HEK293 (cell line): ENCODE measurements at regions not wholly inside any gene's neighbourhood (a gene's known extent, or its start where the extent isn't known, plus 50 kb on each side); places are given as distances from the start of the nearest gene placed in this dataset.
A peak's percentile ranks its signal among the peaks of the same experiment; 100 is the strongest.

Source experiments
- CTCF ChIA-PET: fragments of 350-600 bp; formaldehyde crosslinking; extraction: SDS; loops from one replicate; lab custom pipeline; 2021; ENCODE audit warnings: antibody characterized with exemption; lab: Yijun Ruan, JAX
- POLR2A ChIA-PET: fragments of 300-600 bp; formaldehyde crosslinking; extraction: SDS; loops from one replicate; lab custom pipeline; 2020; ENCODE audit warnings: antibody characterized with exemption, inconsistent platforms; lab: Yijun Ruan, JAX
- H3K27ac ChIP-seq: fragments of 200-500 bp; sonication (Bioruptor generic); 2 replicates; pipeline ENCODE4 v1.5.1; 2014; ENCODE audit warnings: low read depth, low read length, control low read depth, inconsistent platforms; ENCODE audit errors: extremely low read depth
- H3K36me3 ChIP-seq, 2 experiments: fragments of 200-500 bp in 1 of 2; sonication (Bioruptor generic) in 1 of 2; 1 replicate in 1 of 2; 2 replicates in 1 of 2; pipeline ENCODE4 v1.5.1; 2014 to 2017; ENCODE audit warnings: inconsistent platforms in 2 of 2, low read length in 2 of 2; ENCODE audit not compliant: control insufficient read depth in 2 of 2, insufficient read depth in 1 of 2
- H3K4me1 ChIP-seq: fragments of 200-500 bp; sonication (Bioruptor generic); 2 replicates; pipeline ENCODE4 v1.5.1; 2014; ENCODE audit warnings: mild to moderate bottlenecking, low read length, inconsistent platforms; ENCODE audit not compliant: control insufficient read depth, insufficient read depth
- H3K4me3 ChIP-seq: 2 replicates; pipeline ENCODE4 v1.5.1; 2011; ENCODE audit warnings: low read depth, mild to moderate bottlenecking, control low read depth, low read length, moderate library complexity
- H3K9me3 ChIP-seq: fragments of 200-500 bp; sonication (Bioruptor generic); 2 replicates; pipeline ENCODE4 v1.5.1; 2014; ENCODE audit warnings: low read depth, low read length, inconsistent platforms; ENCODE audit not compliant: control insufficient read depth, insufficient read depth
- AEBP2 ChIP-seq: fragments of 450-650 bp; formaldehyde crosslinking; IDR thresholded peaks from 2 replicates; pipeline ENCODE4 v1.5.1; 2016; ENCODE audit warnings: missing biosample characterization, missing genetic modification characterization, borderline replicate concordance
- GLIS1 ChIP-seq: fragments of 450-650 bp; formaldehyde crosslinking; IDR thresholded peaks from 2 replicates; pipeline ENCODE4 v1.5.1; 2016; ENCODE audit warnings: missing biosample characterization, missing genetic modification characterization
- KLF1 ChIP-seq: fragments of 450-650 bp; formaldehyde crosslinking; IDR thresholded peaks from 2 replicates; pipeline ENCODE4 v1.5.1; 2016; ENCODE audit warnings: missing biosample characterization, missing genetic modification characterization
- KLF10 ChIP-seq: fragments of 450-650 bp; IDR thresholded peaks from 2 replicates; pipeline ENCODE4 v1.5.1; 2018; ENCODE audit warnings: missing biosample characterization, mild to moderate bottlenecking, missing genetic modification characterization
- SP7 ChIP-seq: fragments of 450-650 bp; formaldehyde crosslinking; IDR thresholded peaks from 2 replicates; pipeline ENCODE4 v1.5.1; 2016; ENCODE audit warnings: missing biosample characterization, missing genetic modification characterization
- WT1 ChIP-seq: fragments of 450-650 bp; formaldehyde crosslinking; IDR thresholded peaks from 2 replicates; pipeline ENCODE4 v1.5.1; 2016; ENCODE audit warnings: missing biosample characterization, missing genetic modification characterization
- ZBTB26 ChIP-seq: fragments of 450-650 bp; formaldehyde crosslinking; optimal IDR thresholded peaks from 2 replicates; pipeline ENCODE3; 2016; ENCODE audit warnings: missing biosample characterization, mild to moderate bottlenecking, missing genetic modification characterization
- ZBTB44 ChIP-seq: fragments of 450-650 bp; IDR thresholded peaks from 2 replicates; pipeline ENCODE4 v1.5.1; 2018; ENCODE audit warnings: missing biosample characterization, mild to moderate bottlenecking, missing genetic modification characterization
- ZBTB8A ChIP-seq: fragments of 450-650 bp; formaldehyde crosslinking; IDR thresholded peaks from 2 replicates; pipeline ENCODE4 v1.5.1; 2016; ENCODE audit warnings: missing biosample characterization, missing genetic modification characterization
- ZEB2 ChIP-seq: fragments of 450-650 bp; formaldehyde crosslinking; IDR thresholded peaks from 2 replicates; pipeline ENCODE4 v1.5.1; 2016; ENCODE audit warnings: missing biosample characterization, missing genetic modification characterization
- ZNF140 ChIP-seq: fragments of 450-650 bp; formaldehyde crosslinking; IDR thresholded peaks from 2 replicates; pipeline ENCODE4 v1.5.1; 2016; ENCODE audit warnings: missing biosample characterization, missing genetic modification characterization
- ZNF175 ChIP-seq: fragments of 450-650 bp; formaldehyde crosslinking; IDR thresholded peaks from 2 replicates; pipeline ENCODE4 v1.5.1; 2016; ENCODE audit warnings: missing biosample characterization, missing genetic modification characterization
- ZNF184 ChIP-seq: fragments of 450-650 bp; IDR thresholded peaks from 2 replicates; pipeline ENCODE4 v1.5.1; 2018; ENCODE audit warnings: missing biosample characterization, mild to moderate bottlenecking, missing genetic modification characterization
- ZNF266 ChIP-seq: fragments of 450-650 bp; formaldehyde crosslinking; IDR thresholded peaks from 2 replicates; pipeline ENCODE4 v1.5.1; 2016; ENCODE audit warnings: missing biosample characterization, missing genetic modification characterization, low read depth
- ZNF341 ChIP-seq: fragments of 450-650 bp; formaldehyde crosslinking; IDR thresholded peaks from 2 replicates; pipeline ENCODE4; 2016; ENCODE audit warnings: low read depth, missing biosample characterization, missing genetic modification characterization
- ZNF391 ChIP-seq: fragments of 450-650 bp; formaldehyde crosslinking; IDR thresholded peaks from 2 replicates; pipeline ENCODE4 v1.5.1; 2016; ENCODE audit warnings: low read depth, missing biosample characterization, missing genetic modification characterization, borderline replicate concordance
- ZNF404 ChIP-seq: fragments of 450-650 bp; formaldehyde crosslinking; IDR thresholded peaks from 2 replicates; pipeline ENCODE4 v1.5.1; 2017; ENCODE audit warnings: missing biosample characterization, missing genetic modification characterization
- ZNF426 ChIP-seq: fragments of 450-650 bp; formaldehyde crosslinking; IDR thresholded peaks from 2 replicates; pipeline ENCODE4 v1.5.1; 2017; ENCODE audit warnings: missing biosample characterization, missing genetic modification characterization, mild to moderate bottlenecking, inconsistent platforms, moderate library complexity
- ZNF510 ChIP-seq: fragments of 450-650 bp; formaldehyde crosslinking; IDR thresholded peaks from 2 replicates; pipeline ENCODE4 v1.5.1; 2018; ENCODE audit warnings: mild to moderate bottlenecking, missing genetic modification characterization, missing biosample characterization; ENCODE audit not compliant: insufficient replicate concordance
- ZNF530 ChIP-seq: fragments of 450-650 bp; formaldehyde crosslinking; IDR thresholded peaks from 2 replicates; pipeline ENCODE4 v1.5.1; 2016; ENCODE audit warnings: low read depth, missing biosample characterization, missing genetic modification characterization
- ZNF549 ChIP-seq: fragments of 450-650 bp; IDR thresholded peaks from 2 replicates; pipeline ENCODE4 v1.5.1; 2018; ENCODE audit warnings: missing biosample characterization, missing genetic modification characterization, mild to moderate bottlenecking, inconsistent platforms, moderate library complexity
- ZNF596 ChIP-seq: fragments of 450-650 bp; IDR thresholded peaks from 2 replicates; pipeline ENCODE4 v1.5.0; 2018; ENCODE audit warnings: missing biosample characterization, mild to moderate bottlenecking, missing genetic modification characterization, moderate library complexity
- ZNF621 ChIP-seq: fragments of 450-650 bp; formaldehyde crosslinking; IDR thresholded peaks from 2 replicates; pipeline ENCODE4 v1.5.1; 2017; ENCODE audit warnings: missing biosample characterization, missing genetic modification characterization
- ZNF629 ChIP-seq: fragments of 450-650 bp; formaldehyde crosslinking; IDR thresholded peaks from 2 replicates; pipeline ENCODE4 v1.5.1; 2017; ENCODE audit warnings: missing biosample characterization, missing genetic modification characterization
- ZXDB ChIP-seq: fragments of 450-650 bp; formaldehyde crosslinking; IDR thresholded peaks from 2 replicates; pipeline ENCODE4 v1.5.1; 2016; ENCODE audit warnings: missing biosample characterization, missing genetic modification characterization
- TF ChIP-seq, protein P1 (sequence below): fragments of 450-650 bp; formaldehyde crosslinking; IDR thresholded peaks from 2 replicates; pipeline ENCODE4 v1.5.1; 2017; ENCODE audit warnings: missing biosample characterization, missing genetic modification characterization
- TF ChIP-seq, protein P2 (sequence below): fragments of 450-650 bp; formaldehyde crosslinking; IDR thresholded peaks from 2 replicates; pipeline ENCODE4 v1.5.1; 2016; ENCODE audit warnings: missing biosample characterization, missing genetic modification characterization
- TF ChIP-seq, protein P3 (sequence below): fragments of 450-650 bp; formaldehyde crosslinking; IDR thresholded peaks from 2 replicates; pipeline ENCODE4 v1.5.1; 2016; ENCODE audit warnings: missing biosample characterization, missing genetic modification characterization

- no peak for TF ChIP-seq KLF1
- no peak for TF ChIP-seq ZEB2
- TF ChIP-seq ZNF184 (tag by site-specific recombination) = no peak
- TF ChIP-seq ZNF596 (tag by site-specific recombination) = no peak
These were observed 190.1 kb downstream of the BARHL2 start (continued) for GRCh38 chr1:90526954-90527353.

- Histone ChIP-seq H3K4me3 (no peak overlapping the region), H3K27ac (no peak overlapping the region), H3K9me3 (no peaks in the 10 kb centered on the region), H3K36me3 (no peaks in the 10 kb centered on the region), H3K4me1 (no peaks in the 10 kb centered on the region)
- ChIA-PET CTCF (no interaction called here), POLR2A (no interaction called here)
- no peak for TF ChIP-seq ZBTB26 (tag by site-specific recombination)
- TF ChIP-seq ZNF549 = no peak
- peak; percentile 81 for TF ChIP-seq ZNF426 (tag by site-specific recombination)
- no peak for TF ChIP-seq WT1 (tag by site-specific recombination)
- peak; percentile 63 for TF ChIP-seq ZBTB8A (tag by site-specific recombination)
- TF ChIP-seq, protein P1, sequence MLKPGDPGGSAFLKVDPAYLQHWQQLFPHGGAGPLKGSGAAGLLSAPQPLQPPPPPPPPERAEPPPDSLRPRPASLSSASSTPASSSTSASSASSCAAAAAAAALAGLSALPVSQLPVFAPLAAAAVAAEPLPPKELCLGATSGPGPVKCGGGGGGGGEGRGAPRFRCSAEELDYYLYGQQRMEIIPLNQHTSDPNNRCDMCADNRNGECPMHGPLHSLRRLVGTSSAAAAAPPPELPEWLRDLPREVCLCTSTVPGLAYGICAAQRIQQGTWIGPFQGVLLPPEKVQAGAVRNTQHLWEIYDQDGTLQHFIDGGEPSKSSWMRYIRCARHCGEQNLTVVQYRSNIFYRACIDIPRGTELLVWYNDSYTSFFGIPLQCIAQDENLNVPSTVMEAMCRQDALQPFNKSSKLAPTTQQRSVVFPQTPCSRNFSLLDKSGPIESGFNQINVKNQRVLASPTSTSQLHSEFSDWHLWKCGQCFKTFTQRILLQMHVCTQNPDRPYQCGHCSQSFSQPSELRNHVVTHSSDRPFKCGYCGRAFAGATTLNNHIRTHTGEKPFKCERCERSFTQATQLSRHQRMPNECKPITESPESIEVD = no peak
- 0 out of 2 replicates have a peak, but pooled peaks have one; percentile 52 for TF ChIP-seq ZNF530 (tag by site-specific recombination)
- no peak for TF ChIP-seq ZNF621 (tag by site-specific recombination)
- TF ChIP-seq KLF10 (tag by site-specific recombination) = no peak
- 0 out of 2 replicates have a peak, but pooled peaks have one; percentile 24 for TF ChIP-seq ZNF629 (tag by site-specific recombination)
- TF ChIP-seq ZNF175 (tag by site-specific recombination) = no peak
- peak; percentile 88 for TF ChIP-seq ZNF266 (tag by site-specific recombination)
- peak; percentile 89; the same call in 1 of the 2 replicates for TF ChIP-seq ZNF140 (tag by site-specific recombination)
- TF ChIP-seq, protein P2, sequence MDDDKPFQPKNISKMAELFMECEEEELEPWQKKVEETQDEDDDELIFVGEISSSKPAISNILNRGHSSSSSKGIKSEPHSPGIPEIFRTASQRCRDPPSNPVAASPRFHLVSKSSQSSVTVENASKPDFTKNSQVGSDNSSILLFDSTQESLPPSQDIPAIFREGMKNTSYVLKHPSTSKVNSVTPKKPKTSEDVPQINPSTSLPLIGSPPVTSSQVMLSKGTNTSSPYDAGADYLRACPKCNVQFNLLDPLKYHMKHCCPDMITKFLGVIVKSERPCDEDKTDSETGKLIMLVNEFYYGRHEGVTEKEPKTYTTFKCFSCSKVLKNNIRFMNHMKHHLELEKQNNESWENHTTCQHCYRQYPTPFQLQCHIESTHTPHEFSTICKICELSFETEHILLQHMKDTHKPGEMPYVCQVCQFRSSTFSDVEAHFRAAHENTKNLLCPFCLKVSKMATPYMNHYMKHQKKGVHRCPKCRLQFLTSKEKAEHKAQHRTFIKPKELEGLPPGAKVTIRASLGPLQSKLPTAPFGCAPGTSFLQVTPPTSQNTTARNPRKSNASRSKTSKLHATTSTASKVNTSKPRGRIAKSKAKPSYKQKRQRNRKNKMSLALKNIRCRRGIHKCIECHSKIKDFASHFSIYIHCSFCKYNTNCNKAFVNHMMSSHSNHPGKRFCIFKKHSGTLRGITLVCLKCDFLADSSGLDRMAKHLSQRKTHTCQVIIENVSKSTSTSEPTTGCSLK = no peak
- no peak for TF ChIP-seq ZBTB44 (tag by site-specific recombination)
- no peak for TF ChIP-seq SP7 (tag by site-specific recombination)
- 0 out of 2 replicates have a peak, but pooled peaks have one; percentile 20 for TF ChIP-seq ZNF341 (tag by site-specific recombination)
- TF ChIP-seq ZXDB (tag by site-specific recombination) = peak; percentile 58
- TF ChIP-seq ZNF404 (tag by site-specific recombination) = peak; percentile 42; the same call in 1 of the 2 replicates
- peak; percentile 75 for TF ChIP-seq ZNF510
- TF ChIP-seq ZNF391 (tag by site-specific recombination) = no peak
- 0 out of 2 replicates have a peak, but pooled peaks have one; percentile 58 for TF ChIP-seq AEBP2
- TF ChIP-seq GLIS1 (tag by site-specific recombination) = no peak
- TF ChIP-seq, protein P3, sequence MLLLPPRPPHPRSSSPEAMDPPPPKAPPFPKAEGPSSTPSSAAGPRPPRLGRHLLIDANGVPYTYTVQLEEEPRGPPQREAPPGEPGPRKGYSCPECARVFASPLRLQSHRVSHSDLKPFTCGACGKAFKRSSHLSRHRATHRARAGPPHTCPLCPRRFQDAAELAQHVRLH (tag by site-specific recombination) = no peak
These were observed 194.7 kb downstream of the BARHL2 start for GRCh38 chr1:90522432-90522831.
